ENCODE measurements at regions not wholly inside any gene's neighbourhood (a gene's known extent, or its start where the extent isn't known, plus 50 kb on each side); places are given as distances from the start of the nearest gene placed in this dataset.

DNA sequence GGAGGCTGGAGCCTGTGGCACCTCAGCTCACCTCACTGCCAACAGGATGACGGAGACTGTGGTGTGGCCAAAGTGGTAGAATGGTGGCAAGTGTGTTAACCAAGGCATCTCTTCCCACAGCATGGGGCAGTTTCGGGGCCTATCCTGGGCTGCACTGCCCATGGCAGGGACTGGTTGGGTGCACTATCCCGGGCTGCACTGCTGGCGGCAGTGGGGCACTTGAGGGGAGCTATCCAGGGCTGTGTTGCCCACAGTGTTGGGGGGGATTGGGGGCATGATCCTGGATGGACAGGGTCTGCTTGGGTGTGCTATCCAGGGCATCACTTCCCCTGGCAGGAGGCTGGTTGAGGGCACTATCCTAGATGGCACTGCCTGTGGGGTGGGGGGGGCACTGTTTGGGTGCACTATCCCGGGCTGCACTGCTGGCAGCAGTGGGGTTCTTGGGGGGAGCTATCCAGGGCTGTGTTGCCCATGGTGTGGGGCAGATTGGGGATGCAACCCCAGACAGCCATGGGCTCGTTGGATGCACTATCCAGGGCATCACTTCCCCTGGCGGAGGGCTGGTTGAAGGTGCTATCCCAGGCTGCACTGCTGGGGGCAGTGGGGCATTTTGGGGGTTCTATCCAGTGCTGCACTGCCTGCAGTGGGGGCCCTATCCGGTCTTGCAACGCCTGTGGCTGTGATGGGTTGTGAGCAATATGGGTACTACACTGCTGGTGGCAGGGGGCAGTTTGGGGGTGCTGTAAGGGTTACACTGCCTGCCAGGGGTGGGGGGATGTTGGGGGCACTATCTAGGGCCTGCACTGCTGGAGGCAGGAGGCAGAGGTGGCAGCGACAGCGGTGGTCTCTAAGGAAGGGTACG lies 129.7 kb downstream of the ZNF248 start:
- no peak overlapping the region for H4K8ac ChIP-seq (replicated peaks; ENCODE audit: insufficient read length, low read depth, low read length)
- H4K91ac ChIP-seq (ENCODE audit: insufficient read length, low read depth, low read length): no peak overlapping the region
- H3K27ac ChIP-seq (ENCODE audit: insufficient read length, low read depth, low read length): no peak overlapping the region
- H4K5ac ChIP-seq (ENCODE audit: insufficient read length, low read depth, low read length): no peak overlapping the region
- H3K23me2 ChIP-seq (ENCODE audit: insufficient read length, low read depth, low read length, poor library complexity, severe bottlenecking): no peaks in the 10 kb centered on the region
- H2BK20ac ChIP-seq (ENCODE audit: low read depth, low read length, poor library complexity, severe bottlenecking): no peak overlapping the region
- no peak overlapping the region for H3K23ac ChIP-seq (ENCODE audit: insufficient read length, low read depth, low read length)
- Mint-ChIP-seq H3K4me3 (no peak overlapping the region), H3K27ac (no peak overlapping the region; a peak in 1 of 7 replicates), H3K27me3 (ENCODE audit: low read depth) (no peaks in the 10 kb centered on the region; the same call in 1 of the 2 replicates), H3K36me3 (ENCODE audit: insufficient read depth in 1 of 3, low read depth in 3 of 3) (peaks cover 10 to 30% (median 11%) of the 10 kb centered on the region in 3 experiments; a peak in 5 of 7 replicates), H3K4me1 (no peaks in the 10 kb centered on the region), H3K9me3 (peaks cover 79 to 93% of the 10 kb centered on the region in 2 experiments)
- no peak overlapping the region for H2AK5ac ChIP-seq (ENCODE audit: insufficient read length, low read length)
- H3T11ph ChIP-seq (ENCODE audit: low read length): no peak overlapping the region
- H3K27me3 ChIP-seq (ENCODE audit: insufficient read depth, low read length): no peaks in the 10 kb centered on the region
- TF ChIP-seq, protein P1, sequence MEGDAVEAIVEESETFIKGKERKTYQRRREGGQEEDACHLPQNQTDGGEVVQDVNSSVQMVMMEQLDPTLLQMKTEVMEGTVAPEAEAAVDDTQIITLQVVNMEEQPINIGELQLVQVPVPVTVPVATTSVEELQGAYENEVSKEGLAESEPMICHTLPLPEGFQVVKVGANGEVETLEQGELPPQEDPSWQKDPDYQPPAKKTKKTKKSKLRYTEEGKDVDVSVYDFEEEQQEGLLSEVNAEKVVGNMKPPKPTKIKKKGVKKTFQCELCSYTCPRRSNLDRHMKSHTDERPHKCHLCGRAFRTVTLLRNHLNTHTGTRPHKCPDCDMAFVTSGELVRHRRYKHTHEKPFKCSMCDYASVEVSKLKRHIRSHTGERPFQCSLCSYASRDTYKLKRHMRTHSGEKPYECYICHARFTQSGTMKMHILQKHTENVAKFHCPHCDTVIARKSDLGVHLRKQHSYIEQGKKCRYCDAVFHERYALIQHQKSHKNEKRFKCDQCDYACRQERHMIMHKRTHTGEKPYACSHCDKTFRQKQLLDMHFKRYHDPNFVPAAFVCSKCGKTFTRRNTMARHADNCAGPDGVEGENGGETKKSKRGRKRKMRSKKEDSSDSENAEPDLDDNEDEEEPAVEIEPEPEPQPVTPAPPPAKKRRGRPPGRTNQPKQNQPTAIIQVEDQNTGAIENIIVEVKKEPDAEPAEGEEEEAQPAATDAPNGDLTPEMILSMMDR (conservative IDR thresholded peaks at IDR 0.05): no peak
- H3K79me1 ChIP-seq (ENCODE audit: insufficient read depth, low read depth, low read length, poor library complexity, severe bottlenecking): no peaks in the 10 kb centered on the region
- H3K79me2 ChIP-seq (ENCODE audit: insufficient read depth, low read length): no peaks in the 10 kb centered on the region
- no peak overlapping the region for H3K4ac ChIP-seq (ENCODE audit: low read depth, low read length)
- no peak overlapping the region for H3K56ac ChIP-seq (ENCODE audit: insufficient read length, low read depth, low read length)
- no peak overlapping the region for H3K18ac ChIP-seq (ENCODE audit: insufficient read length, low read depth, low read length)
- no peak overlapping the region for H2BK12ac ChIP-seq (ENCODE audit: insufficient read length, low read depth, low read length)
- H3K14ac ChIP-seq (ENCODE audit: insufficient read depth, low read length): no peak overlapping the region
- no peak overlapping the region for H3K9ac ChIP-seq (ENCODE audit: extremely low read depth, insufficient read length, low read length)
- H2BK15ac ChIP-seq (ENCODE audit: low read depth, low read length): no peak overlapping the region
- no peaks in the 10 kb centered on the region for H3K4me1 ChIP-seq (ENCODE audit: insufficient read depth, low read length)
- H2BK120ac ChIP-seq (ENCODE audit: low read depth, low read length, poor library complexity, severe bottlenecking): no peak overlapping the region
- peaks cover 7% of the 10 kb centered on the region for H3K9me3 ChIP-seq (ENCODE audit: control insufficient read depth, low read depth, low read length)
- no peak overlapping the region for H2BK5ac ChIP-seq (ENCODE audit: insufficient read length, low read length)
- H3K4me2 ChIP-seq (ENCODE audit: insufficient read depth, insufficient read length, low read length): no peak overlapping the region
- no peak for DNase-seq
- H2AFZ ChIP-seq (ENCODE audit: low read length): no peak overlapping the region
- no CpG with 5 or more reads among the region's 12 CpGs for WGBS (ENCODE audit: extremely low coverage, insufficient read length, low lambda C conversion rate)
- no peaks in the 10 kb centered on the region for H4K20me1 ChIP-seq (ENCODE audit: control insufficient read depth, insufficient read depth, insufficient read length)

All from H9 (cell line).